Testis (tissue), 2 donors: ENCODE measurements at regions not wholly inside any gene's neighbourhood (a gene's known extent, or its start where the extent isn't known, plus 50 kb on each side); places are given as distances from the start of the nearest gene placed in this dataset.

Source experiments
- DNase-seq: peaks from one replicate; pipeline ENCODE4 v3.0.0-alpha.2; 2019
- H3K27ac ChIP-seq, 2 donors: fragments of 200-600 bp; sonication (generic); one replicate each; pipeline ENCODE4 v1.5.1; 2019
- H3K27me3 ChIP-seq: fragments of 200-600 bp; sonication (generic); one replicate; pipeline ENCODE4 v1.5.1; 2019
- H3K36me3 ChIP-seq: fragments of 200-600 bp; sonication (generic); one replicate; pipeline ENCODE4 v1.5.1; 2017; ENCODE audit warnings: low read depth; ENCODE audit errors: missing control alignments
- H3K4me1 ChIP-seq: fragments of 200-600 bp; sonication (generic); one replicate; pipeline ENCODE4 v1.5.1; 2019
- H3K4me3 ChIP-seq, 2 donors: fragments of 200-600 bp; sonication (generic); one replicate each; pipeline ENCODE4 v1.5.1; 2017 to 2019
- H3K9me3 ChIP-seq: fragments of 200-600 bp; sonication (generic); one replicate; pipeline ENCODE4 v1.5.1; 2017
- CTCF ChIP-seq, 3 experiments: fragments of 450-650 bp in 2 of 3; fragments of 200-600 bp in 1 of 3; sonication (generic) in 1 of 3; IDR thresholded peaks; one replicate each; pipeline ENCODE4 v1.5.1; 2016 to 2019; ENCODE audit warnings: antibody characterized with exemption in 3 of 3, mild to moderate bottlenecking in 2 of 3, moderate library complexity in 1 of 3
- POLR2A ChIP-seq: fragments of 450-650 bp; IDR thresholded peaks from one replicate; pipeline ENCODE4 v1.6.1; 2017; ENCODE audit warnings: antibody characterized with exemption, mild to moderate bottlenecking, moderate library complexity
- WGBS, 2 donors: methylation state at CpG; one replicate each; pipeline ENCODE4 v1.1.5; 2018; 5-methylcytosine and 5-hydroxymethylcytosine counted together
- intact Hi-C: fragments of 100-400 bp; cut with DNase I; formaldehyde crosslinking; loops from one replicate; pipeline ENCODE4 v1.15.1; 2023; ENCODE audit warnings: low total_unique reads

- no peaks in the 10 kb centered on the region for H3K36me3 ChIP-seq
- H3K27ac ChIP-seq = no peak overlapping the region
- intact Hi-C loops = no loop called here
- no peaks in the 10 kb centered on the region for H3K4me1 ChIP-seq
- TF ChIP-seq CTCF (IDR thresholded peaks at IDR 0.05) = no peak
- TF ChIP-seq POLR2A = no peak
- no peak overlapping the region for H3K4me3 ChIP-seq
- no peaks in the 10 kb centered on the region for H3K9me3 ChIP-seq
- no peaks in the 10 kb centered on the region for H3K27me3 ChIP-seq
- 84 to 86% methylated on average over 8 of the region's 8 CpGs for WGBS, 2 donors
- no peak for DNase-seq
Measured at GRCh38 chr12:114949058-114949820, 265.3 kb upstream of the TBX3 start.

GRCh38 chr12:114945351-114945750, 261.4 kb upstream of the TBX3 start:
- DNase-seq = no peak
- no peak overlapping the region for H3K27ac ChIP-seq
- TF ChIP-seq CTCF (IDR thresholded peaks at IDR 0.05) (no peak), POLR2A (no peak)
- intact Hi-C loops = no loop called here
- no peak overlapping the region for H3K4me3 ChIP-seq
- no peaks in the 10 kb centered on the region for H3K9me3 ChIP-seq
- no peaks in the 10 kb centered on the region for H3K36me3 ChIP-seq
- no peaks in the 10 kb centered on the region for H3K4me1 ChIP-seq
- no peaks in the 10 kb centered on the region for H3K27me3 ChIP-seq
- WGBS, 2 donors = 93 to 96% methylated on average over 2 of the region's 2 CpGs

- DNase-seq = no peak
- Histone ChIP-seq H3K27ac (no peak overlapping the region), H3K4me1 (no peaks in the 10 kb centered on the region), H3K36me3 (no peaks in the 10 kb centered on the region), H3K27me3 (no peaks in the 10 kb centered on the region), H3K4me3 (no peak overlapping the region), H3K9me3 (no peaks in the 10 kb centered on the region)
- no peak for TF ChIP-seq POLR2A
- no peak for TF ChIP-seq CTCF (IDR thresholded peaks at IDR 0.05)
- intact Hi-C loops = no loop called here
- WGBS, 2 donors = 90 to 92% methylated on average over 4 of the region's 4 CpGs
Measured at GRCh38 chr12:114944736-114945135, 260.8 kb upstream of the TBX3 start.

GRCh38 chr12:114943601-114944000, 259.6 kb upstream of the TBX3 start:
- H3K36me3 ChIP-seq = no peaks in the 10 kb centered on the region
- H3K27ac ChIP-seq = no peak overlapping the region
- intact Hi-C loops = no loop called here
- no peak overlapping the region for H3K4me3 ChIP-seq
- no peaks in the 10 kb centered on the region for H3K9me3 ChIP-seq
- H3K4me1 ChIP-seq = peaks cover 3% of the 10 kb centered on the region
- no peaks in the 10 kb centered on the region for H3K27me3 ChIP-seq
- WGBS, 2 donors = 91 to 96% methylated on average over 1 of the region's 1 CpG
- DNase-seq = no peak
- TF ChIP-seq CTCF (IDR thresholded peaks at IDR 0.05) (no peak), POLR2A (no peak)
